ENCODE measurements at regions not wholly inside any gene's neighbourhood (a gene's known extent, or its start where the extent isn't known, plus 50 kb on each side); places are given as distances from the start of the nearest gene placed in this dataset.

DNA sequence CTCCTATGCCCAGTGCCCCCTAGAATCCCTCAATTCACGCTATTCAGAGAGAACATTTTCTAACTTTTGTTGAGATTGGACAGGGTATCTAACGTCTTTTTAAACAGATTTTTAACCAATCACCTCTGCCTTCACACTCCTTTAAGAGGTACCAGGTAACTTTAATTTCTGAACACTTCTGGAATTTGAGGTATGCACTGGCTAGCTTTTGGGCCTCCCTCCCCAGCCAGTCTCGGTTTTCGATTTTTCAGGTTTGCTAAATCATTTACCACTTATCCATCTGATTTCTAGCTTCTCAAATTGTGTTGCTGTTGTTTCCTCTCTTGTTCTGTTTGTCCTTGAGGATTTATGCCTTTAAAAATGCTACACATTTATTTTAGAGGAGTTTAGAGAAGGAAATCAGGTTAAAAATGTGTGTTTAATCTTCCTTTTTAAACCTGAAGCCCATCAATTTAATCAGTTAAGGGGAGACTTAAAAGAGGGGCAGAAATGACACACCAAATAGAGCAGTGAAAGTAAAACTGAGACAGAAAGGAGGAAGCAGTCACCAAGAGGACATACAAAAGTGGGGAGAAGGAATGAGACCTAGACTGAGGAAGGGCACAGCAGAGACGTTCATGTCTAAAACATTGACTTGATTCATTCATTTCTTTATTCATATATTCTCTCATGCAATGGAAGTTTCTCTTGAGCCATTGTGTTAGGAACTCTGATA is 139.6 kb upstream of the HTR2A start:
- no peaks in the 10 kb centered on the region for H3K79me2 ChIP-seq (ENCODE audit: insufficient read depth, low read length)
- intact Hi-C loops (cut with micrococcal nuclease): no loop called here
- peaks cover 0 to 5% of the 10 kb centered on the region in 2 donors for H3K4me1 ChIP-seq (ENCODE audit: control insufficient read depth in 1 of 2, insufficient read depth in 2 of 2, low read length in 2 of 2)
- no peaks in the 10 kb centered on the region for H3K27me3 Mint-ChIP-seq (ENCODE audit: low read depth in 3 of 3)
- H3K9ac ChIP-seq (ENCODE audit: insufficient read depth, low read length, poor library complexity, severe bottlenecking): peak overlapping the region; percentile 20
- no peak overlapping the region for H3K27ac Mint-ChIP-seq
- H3K27me3 ChIP-seq (ENCODE audit: control insufficient read depth in 2 of 2, insufficient read depth in 2 of 2, low read length in 2 of 2): no peaks in the 10 kb centered on the region
- H4K20me1 ChIP-seq (ENCODE audit: insufficient read depth, low read length): no peaks in the 10 kb centered on the region
- no peaks in the 10 kb centered on the region for H3K36me3 ChIP-seq (replicated peaks in 1 of 2; ENCODE audit: control insufficient read depth in 1 of 2, insufficient read depth in 2 of 2, low read length in 2 of 2)
- H3K4me1 Mint-ChIP-seq: peaks cover 5% of the 10 kb centered on the region
- H3K4me3 ChIP-seq (replicated peaks in 1 of 3; ENCODE audit: low read depth in 2 of 3, low read length in 3 of 3): no peak overlapping the region
- H3K9me3 ChIP-seq (replicated peaks in 1 of 2; ENCODE audit: control insufficient read depth in 1 of 2, insufficient read depth in 1 of 2, low read length in 2 of 2): no peaks in the 10 kb centered on the region
- peak; percentile 3 to 12 (median 5) for DNase-seq
- H3K4me3 Mint-ChIP-seq: peak overlapping the region in 1 of 2 donors; percentile 9
- H2AFZ ChIP-seq (ENCODE audit: insufficient read depth, low read depth, low read length, poor library complexity, severe bottlenecking): no peak overlapping the region
- H3K9me3 Mint-ChIP-seq: no peaks in the 10 kb centered on the region
- TF ChIP-seq, protein P1, sequence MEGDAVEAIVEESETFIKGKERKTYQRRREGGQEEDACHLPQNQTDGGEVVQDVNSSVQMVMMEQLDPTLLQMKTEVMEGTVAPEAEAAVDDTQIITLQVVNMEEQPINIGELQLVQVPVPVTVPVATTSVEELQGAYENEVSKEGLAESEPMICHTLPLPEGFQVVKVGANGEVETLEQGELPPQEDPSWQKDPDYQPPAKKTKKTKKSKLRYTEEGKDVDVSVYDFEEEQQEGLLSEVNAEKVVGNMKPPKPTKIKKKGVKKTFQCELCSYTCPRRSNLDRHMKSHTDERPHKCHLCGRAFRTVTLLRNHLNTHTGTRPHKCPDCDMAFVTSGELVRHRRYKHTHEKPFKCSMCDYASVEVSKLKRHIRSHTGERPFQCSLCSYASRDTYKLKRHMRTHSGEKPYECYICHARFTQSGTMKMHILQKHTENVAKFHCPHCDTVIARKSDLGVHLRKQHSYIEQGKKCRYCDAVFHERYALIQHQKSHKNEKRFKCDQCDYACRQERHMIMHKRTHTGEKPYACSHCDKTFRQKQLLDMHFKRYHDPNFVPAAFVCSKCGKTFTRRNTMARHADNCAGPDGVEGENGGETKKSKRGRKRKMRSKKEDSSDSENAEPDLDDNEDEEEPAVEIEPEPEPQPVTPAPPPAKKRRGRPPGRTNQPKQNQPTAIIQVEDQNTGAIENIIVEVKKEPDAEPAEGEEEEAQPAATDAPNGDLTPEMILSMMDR (IDR thresholded peaks at IDR 0.05): no peak
- H3K27ac ChIP-seq (ENCODE audit: low read depth in 1 of 2, low read length in 2 of 2): no peak overlapping the region
- no CpG with 5 or more reads among the region's 5 CpGs for WGBS (ENCODE audit: insufficient coverage)
- peak overlapping the region; percentile 1 for H3K4me2 ChIP-seq (replicated peaks; ENCODE audit: extremely low read depth, low read length, poor library complexity, severe bottlenecking)
- no peaks in the 10 kb centered on the region for H3K36me3 Mint-ChIP-seq

GRCh38 chr13:47033216-47033615 is 136.4 kb upstream of the HTR2A start:
- Histone ChIP-seq H3K27ac (ENCODE audit: low read depth in 1 of 2, low read length in 2 of 2) (no peak overlapping the region), H3K36me3 (replicated peaks in 1 of 2; ENCODE audit: control insufficient read depth in 1 of 2, insufficient read depth in 2 of 2, low read length in 2 of 2) (no peaks in the 10 kb centered on the region), H3K9me3 (replicated peaks in 1 of 2; ENCODE audit: control insufficient read depth in 1 of 2, insufficient read depth in 1 of 2, low read length in 2 of 2) (no peaks in the 10 kb centered on the region), H4K20me1 (ENCODE audit: insufficient read depth, low read length) (no peaks in the 10 kb centered on the region), H3K9ac (ENCODE audit: insufficient read depth, low read length, poor library complexity, severe bottlenecking) (no peak overlapping the region), H3K4me3 (replicated peaks in 1 of 3; ENCODE audit: low read depth in 2 of 3, low read length in 3 of 3) (no peak overlapping the region), H3K4me1 (ENCODE audit: control insufficient read depth in 1 of 2, insufficient read depth in 2 of 2, low read length in 2 of 2) (peaks cover 0 to 5% of the 10 kb centered on the region in 2 donors), H3K27me3 (ENCODE audit: control insufficient read depth in 2 of 2, insufficient read depth in 2 of 2, low read length in 2 of 2) (no peaks in the 10 kb centered on the region), H3K4me2 (replicated peaks; ENCODE audit: extremely low read depth, low read length, poor library complexity, severe bottlenecking) (no peak overlapping the region), H3K79me2 (ENCODE audit: insufficient read depth, low read length) (no peaks in the 10 kb centered on the region), H2AFZ (ENCODE audit: insufficient read depth, low read depth, low read length, poor library complexity, severe bottlenecking) (no peak overlapping the region)
- intact Hi-C loops (cut with micrococcal nuclease): no loop called here
- WGBS (ENCODE audit: insufficient coverage): 88% methylated on average over 2 of the region's 2 CpGs
- no peak overlapping the region for H3K4me3 Mint-ChIP-seq
- H3K27ac Mint-ChIP-seq: no peak overlapping the region
- no peak for DNase-seq
- peaks cover 5% of the 10 kb centered on the region for H3K4me1 Mint-ChIP-seq
- no peaks in the 10 kb centered on the region for H3K36me3 Mint-ChIP-seq
- TF ChIP-seq, protein P1 (IDR thresholded peaks at IDR 0.05): no peak
- H3K9me3 Mint-ChIP-seq: no peaks in the 10 kb centered on the region
- H3K27me3 Mint-ChIP-seq (ENCODE audit: low read depth in 3 of 3): no peaks in the 10 kb centered on the region
